Panc1 (cell line): ENCODE measurements at regions not wholly inside any gene's neighbourhood (a gene's known extent, or its start where the extent isn't known, plus 50 kb on each side); places are given as distances from the start of the nearest gene placed in this dataset.

ENCODE experiments used
- ATAC-seq: fragments of 200-7000 bp; cut with Tn5 transposase; 2 replicates; pipeline ENCODE4 v1.9.1; 2020; ENCODE audit warnings: mild to moderate bottlenecking, moderate library complexity
- BruUV-seq: library from RNA; stranded (reverse); fragments of 400-500 nt; replicated peaks from 2 replicates; lab custom pipeline; 2021; lab: Mats Ljungman, UMichigan
- CTCF ChIA-PET: fragments of 300-600 bp; sonication (Branson Sonifier 250); formaldehyde crosslinking; loops from one replicate; lab custom pipeline; 2022; ENCODE audit warnings: antibody characterized with exemption; lab: Charles Lee
- POLR2A ChIA-PET: fragments of 300-600 bp; sonication (Branson Sonifier 250); formaldehyde crosslinking; loops from one replicate; lab custom pipeline; 2022; ENCODE audit warnings: antibody characterized with exemption; lab: Charles Lee
- DNase-seq: peaks from one replicate; pipeline ENCODE4 v3.0.0-alpha.2; 2010; ENCODE audit warnings: low read depth, low spot score
- H3K27ac ChIP-seq: 2 replicates; pipeline ENCODE4 v1.5.1; 2011; ENCODE audit warnings: mild to moderate bottlenecking, low read length, inconsistent platforms
- H3K27me3 ChIP-seq: fragments of 200-500 bp; sonication (Bioruptor generic); 2 replicates; pipeline ENCODE4 v1.6.0; 2014; ENCODE audit warnings: low read length, inconsistent platforms; ENCODE audit not compliant: control insufficient read depth, insufficient read depth
- H3K36me3 ChIP-seq: fragments of 200-500 bp; sonication (Bioruptor generic); 2 replicates; pipeline ENCODE4 v1.5.1; 2014; ENCODE audit warnings: inconsistent platforms, mild to moderate bottlenecking, low read length, moderate library complexity; ENCODE audit not compliant: control insufficient read depth, insufficient read depth
- H3K4me1 ChIP-seq: 2 replicates; pipeline ENCODE4 v1.5.1; 2011; ENCODE audit warnings: inconsistent platforms, mild to moderate bottlenecking, low read length, moderate library complexity; ENCODE audit not compliant: control insufficient read depth, insufficient read depth
- H3K4me3 ChIP-seq, 2 experiments: 2 replicates each; pipeline ENCODE4 v1.5.1; 2011 to 2012; ENCODE audit warnings: low read depth in 2 of 2, low read length in 2 of 2, mild to moderate bottlenecking in 2 of 2, inconsistent platforms in 1 of 2, moderate library complexity in 1 of 2
- H3K9me3 ChIP-seq: fragments of 200-500 bp; sonication (Bioruptor generic); 2 replicates; pipeline ENCODE4 v1.5.1; 2014; ENCODE audit warnings: low read depth, mild to moderate bottlenecking, inconsistent platforms, low read length, moderate library complexity; ENCODE audit not compliant: control insufficient read depth, insufficient read depth
- POLR2AphosphoS5 ChIP-seq: IDR thresholded peaks from 2 replicates; pipeline ENCODE4 v1.6.1; 2012; ENCODE audit warnings: mild to moderate bottlenecking, low read depth, low read length, moderate library complexity
- SIN3A ChIP-seq: IDR thresholded peaks from 2 replicates; pipeline ENCODE4 v1.6.1; 2012; ENCODE audit warnings: low read depth, mild to moderate bottlenecking, low read length, moderate library complexity, borderline replicate concordance; ENCODE audit not compliant: insufficient read depth
- TCF7L2 ChIP-seq: IDR thresholded peaks from 2 replicates; pipeline ENCODE4 v1.6.1; 2011; ENCODE audit warnings: mild to moderate bottlenecking, low read depth, low read length, inconsistent platforms
- in situ Hi-C: cut with HindIII; loops from 2 replicates; pipeline ENCODE4 v1.10.0; 2016; ENCODE audit warnings: low sequenced_read_pairs, low pct_unique_long_range_greater_than_20kb
- intact Hi-C: fragments of 100-400 bp; cut with micrococcal nuclease; formaldehyde crosslinking; loops from one replicate; pipeline ENCODE4 v1.10.0; 2022; ENCODE audit not compliant: unreplicated experiment
- TF ChIP-seq, protein P1 (sequence below), 2 experiments: IDR thresholded peaks; 2 replicates each; pipeline ENCODE4 v1.6.1; 2011 to 2012; ENCODE audit warnings: low read depth in 2 of 2, control low read depth in 1 of 2, low read length in 1 of 2, mild to moderate bottlenecking in 1 of 2, moderate library complexity in 1 of 2; ENCODE audit not compliant: insufficient read depth in 1 of 2
- TF ChIP-seq, protein P2 (sequence below): fragments of 450-650 bp; IDR thresholded peaks from 2 replicates; pipeline ENCODE4 v1.5.1; 2017; ENCODE audit warnings: mild to moderate bottlenecking

DNA sequence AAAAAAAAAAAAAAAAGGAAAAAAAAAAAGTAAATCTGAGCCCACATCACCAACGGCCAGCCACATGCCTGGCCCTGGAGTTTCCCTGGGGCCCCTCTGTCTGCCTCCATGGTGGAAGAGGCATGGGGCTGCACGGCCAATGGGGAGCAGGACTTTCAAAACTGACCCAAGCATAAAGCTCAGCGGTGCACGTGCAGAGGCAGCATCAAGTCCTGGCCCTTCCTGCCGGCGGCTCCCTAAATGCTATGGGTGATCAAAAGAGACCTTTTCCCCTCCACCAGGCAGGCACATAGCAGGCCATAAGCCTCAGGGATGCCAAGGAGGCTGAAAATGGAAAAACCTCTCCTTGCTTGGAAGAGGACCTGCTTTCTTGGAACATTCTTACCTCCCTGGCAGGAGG lies 94.3 kb downstream of the OAT start:
- H3K27me3 ChIP-seq: peaks cover 2% of the 10 kb centered on the region; the same call in 1 of the 2 replicates
- BruUV-seq: no TSS peak
- TF ChIP-seq POLR2AphosphoS5 (no peak), TCF7L2 (no peak), SIN3A (no peak)
- TF ChIP-seq, protein P1, sequence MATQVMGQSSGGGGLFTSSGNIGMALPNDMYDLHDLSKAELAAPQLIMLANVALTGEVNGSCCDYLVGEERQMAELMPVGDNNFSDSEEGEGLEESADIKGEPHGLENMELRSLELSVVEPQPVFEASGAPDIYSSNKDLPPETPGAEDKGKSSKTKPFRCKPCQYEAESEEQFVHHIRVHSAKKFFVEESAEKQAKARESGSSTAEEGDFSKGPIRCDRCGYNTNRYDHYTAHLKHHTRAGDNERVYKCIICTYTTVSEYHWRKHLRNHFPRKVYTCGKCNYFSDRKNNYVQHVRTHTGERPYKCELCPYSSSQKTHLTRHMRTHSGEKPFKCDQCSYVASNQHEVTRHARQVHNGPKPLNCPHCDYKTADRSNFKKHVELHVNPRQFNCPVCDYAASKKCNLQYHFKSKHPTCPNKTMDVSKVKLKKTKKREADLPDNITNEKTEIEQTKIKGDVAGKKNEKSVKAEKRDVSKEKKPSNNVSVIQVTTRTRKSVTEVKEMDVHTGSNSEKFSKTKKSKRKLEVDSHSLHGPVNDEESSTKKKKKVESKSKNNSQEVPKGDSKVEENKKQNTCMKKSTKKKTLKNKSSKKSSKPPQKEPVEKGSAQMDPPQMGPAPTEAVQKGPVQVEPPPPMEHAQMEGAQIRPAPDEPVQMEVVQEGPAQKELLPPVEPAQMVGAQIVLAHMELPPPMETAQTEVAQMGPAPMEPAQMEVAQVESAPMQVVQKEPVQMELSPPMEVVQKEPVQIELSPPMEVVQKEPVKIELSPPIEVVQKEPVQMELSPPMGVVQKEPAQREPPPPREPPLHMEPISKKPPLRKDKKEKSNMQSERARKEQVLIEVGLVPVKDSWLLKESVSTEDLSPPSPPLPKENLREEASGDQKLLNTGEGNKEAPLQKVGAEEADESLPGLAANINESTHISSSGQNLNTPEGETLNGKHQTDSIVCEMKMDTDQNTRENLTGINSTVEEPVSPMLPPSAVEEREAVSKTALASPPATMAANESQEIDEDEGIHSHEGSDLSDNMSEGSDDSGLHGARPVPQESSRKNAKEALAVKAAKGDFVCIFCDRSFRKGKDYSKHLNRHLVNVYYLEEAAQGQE (IDR thresholded peaks at IDR 0.05; ENCODE audit: insufficient read depth in 1 of 2, low read depth in 2 of 2, low read length in 1 of 2): no peak
- TF ChIP-seq, protein P2, sequence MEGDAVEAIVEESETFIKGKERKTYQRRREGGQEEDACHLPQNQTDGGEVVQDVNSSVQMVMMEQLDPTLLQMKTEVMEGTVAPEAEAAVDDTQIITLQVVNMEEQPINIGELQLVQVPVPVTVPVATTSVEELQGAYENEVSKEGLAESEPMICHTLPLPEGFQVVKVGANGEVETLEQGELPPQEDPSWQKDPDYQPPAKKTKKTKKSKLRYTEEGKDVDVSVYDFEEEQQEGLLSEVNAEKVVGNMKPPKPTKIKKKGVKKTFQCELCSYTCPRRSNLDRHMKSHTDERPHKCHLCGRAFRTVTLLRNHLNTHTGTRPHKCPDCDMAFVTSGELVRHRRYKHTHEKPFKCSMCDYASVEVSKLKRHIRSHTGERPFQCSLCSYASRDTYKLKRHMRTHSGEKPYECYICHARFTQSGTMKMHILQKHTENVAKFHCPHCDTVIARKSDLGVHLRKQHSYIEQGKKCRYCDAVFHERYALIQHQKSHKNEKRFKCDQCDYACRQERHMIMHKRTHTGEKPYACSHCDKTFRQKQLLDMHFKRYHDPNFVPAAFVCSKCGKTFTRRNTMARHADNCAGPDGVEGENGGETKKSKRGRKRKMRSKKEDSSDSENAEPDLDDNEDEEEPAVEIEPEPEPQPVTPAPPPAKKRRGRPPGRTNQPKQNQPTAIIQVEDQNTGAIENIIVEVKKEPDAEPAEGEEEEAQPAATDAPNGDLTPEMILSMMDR: no peak
- ATAC-seq (no peak), DNase-seq (no peak)
- H3K4me1 ChIP-seq: no peaks in the 10 kb centered on the region
- intact Hi-C loops: no loop called here
- in situ Hi-C loops: no loop called here
- ChIA-PET CTCF (no interaction called here), POLR2A (interaction anchor here (0.7 kb wide), 1 partner anchor 35 kb away, joined by 6 read pairs; no protein-coding TSS in a partner anchor)
- no peaks in the 10 kb centered on the region for H3K9me3 ChIP-seq
- no peaks in the 10 kb centered on the region for H3K36me3 ChIP-seq
- H3K27ac ChIP-seq: no peak overlapping the region
- H3K4me3 ChIP-seq: no peak overlapping the region

DNA sequence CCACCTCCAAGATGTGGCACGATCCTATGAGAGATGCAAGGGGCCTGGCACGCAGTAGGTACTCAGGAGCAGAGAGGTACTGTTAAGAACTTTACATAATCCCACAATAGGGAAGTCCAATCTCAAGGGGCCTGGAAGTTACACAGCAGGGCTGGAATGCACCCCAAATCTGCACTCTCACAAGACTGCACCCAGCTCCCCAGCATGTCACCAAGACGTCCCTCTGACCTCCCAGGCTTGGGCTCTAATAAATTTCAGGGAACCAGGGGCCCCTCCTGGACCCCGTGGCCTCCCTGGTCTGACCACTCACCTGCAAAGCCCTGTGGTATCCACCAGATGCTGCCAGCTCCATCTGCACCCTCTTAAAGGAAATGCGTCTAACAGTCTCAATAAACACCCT lies 94.9 kb downstream of the OAT start:
- Histone ChIP-seq H3K4me3 (no peak overlapping the region), H3K36me3 (no peaks in the 10 kb centered on the region), H3K27ac (no peak overlapping the region), H3K9me3 (no peaks in the 10 kb centered on the region), H3K4me1 (no peaks in the 10 kb centered on the region), H3K27me3 (no peaks in the 10 kb centered on the region)
- ChIA-PET POLR2A (interaction anchor here (0.7 kb wide), 1 partner anchor 12 kb away, joined by 7 read pairs; no protein-coding TSS in a partner anchor), CTCF (no interaction called here)
- no TSS peak for BruUV-seq
- TF ChIP-seq POLR2AphosphoS5 (no peak), SIN3A (no peak), TCF7L2 (no peak)
- TF ChIP-seq, protein P1 (IDR thresholded peaks at IDR 0.05; ENCODE audit: insufficient read depth in 1 of 2, low read depth in 2 of 2, low read length in 1 of 2): no peak
- TF ChIP-seq, protein P2: no peak
- DNase-seq (no peak), ATAC-seq (peak; percentile 33; the same call in 1 of the 2 replicates)
- in situ Hi-C loops (no loop called here), intact Hi-C loops (no loop called here)
